Right lobe of liver (tissue), 6 donors: ENCODE measurements at regions not wholly inside any gene's neighbourhood (a gene's known extent, or its start where the extent isn't known, plus 50 kb on each side); places are given as distances from the start of the nearest gene placed in this dataset.

Experiments
- ATAC-seq, 4 donors: fragments of 200-7000 bp; cut with Tn5 transposase; one replicate each; pipeline ENCODE4 v1.9.1; 2020; ENCODE audit warnings: mild to moderate bottlenecking in 4 of 4, moderate library complexity in 4 of 4
- DNase-seq, 3 donors: peaks; one replicate each; pipeline ENCODE4 v3.0.0-alpha.2; 2020
- H3K27ac ChIP-seq, 3 donors: fragments of 200-600 bp; one replicate each; pipeline ENCODE4 v1.8.0; 2022
- H3K27me3 ChIP-seq, 2 donors: fragments of 200-600 bp; one replicate each; pipeline ENCODE4 v1.8.0; 2022
- H3K36me3 ChIP-seq, 4 donors: fragments of 200-600 bp; sonication (generic) in 1 of 4; one replicate each; pipeline versions ENCODE4 v1.5.1 to v1.8.0; 2017 to 2022; ENCODE audit warnings: control low read depth in 1 of 4
- H3K4me1 ChIP-seq, 4 donors: fragments of 200-600 bp; sonication (generic) in 1 of 4; one replicate each; pipeline versions ENCODE4 v1.5.1 to v1.8.0; 2017 to 2022; ENCODE audit warnings: control low read depth in 1 of 4
- H3K4me3 ChIP-seq, 3 donors: fragments of 200-600 bp; one replicate each; pipeline ENCODE4 v1.8.0; 2022
- H3K9me3 ChIP-seq, 4 donors: fragments of 200-600 bp; sonication (generic) in 1 of 4; one replicate each; pipeline versions ENCODE4 v1.5.1 to v1.8.0; 2017 to 2022; ENCODE audit warnings: control low read depth in 1 of 4
- POLR2A ChIP-seq: fragments of 450-650 bp; IDR thresholded peaks from one replicate; pipeline ENCODE4 v1.6.1; 2017; ENCODE audit warnings: antibody characterized with exemption, mild to moderate bottlenecking
- WGBS: methylation state at CpG from one replicate; pipeline ENCODE4 v1.1.6; 2018; ENCODE audit warnings: low coverage, low lambda C conversion rate; ENCODE audit not compliant: insufficient coverage; ENCODE audit errors: missing lambda C conversion rate; 5-methylcytosine and 5-hydroxymethylcytosine counted together
- intact Hi-C, 2 donors: fragments of 100-400 bp; cut with DNase I; formaldehyde crosslinking; loops; one replicate each; pipeline versions ENCODE4 v1.11.2 to v1.14.1; 2022
- TF ChIP-seq, protein P1 (sequence below), 4 donors: fragments of 200-600 bp in 3 of 4; fragments of 450-650 bp in 1 of 4; IDR thresholded peaks; one replicate each; pipeline versions ENCODE4 v1.5.1 to v1.8.0; 2016 to 2022; ENCODE audit warnings: antibody characterized with exemption in 4 of 4, mild to moderate bottlenecking in 2 of 4
- donor health status: DM: no; HTN: yes; CAD: no.
- donor health status: DM: no; HTN: no; CAD: no.
- donor health status: DM: no; HTN: no; CAD: no.
- donor health status: DM: no; HTN: yes; CAD: no.
- donor health status: DM: no; HTN: yes; CAD: no.

DNA sequence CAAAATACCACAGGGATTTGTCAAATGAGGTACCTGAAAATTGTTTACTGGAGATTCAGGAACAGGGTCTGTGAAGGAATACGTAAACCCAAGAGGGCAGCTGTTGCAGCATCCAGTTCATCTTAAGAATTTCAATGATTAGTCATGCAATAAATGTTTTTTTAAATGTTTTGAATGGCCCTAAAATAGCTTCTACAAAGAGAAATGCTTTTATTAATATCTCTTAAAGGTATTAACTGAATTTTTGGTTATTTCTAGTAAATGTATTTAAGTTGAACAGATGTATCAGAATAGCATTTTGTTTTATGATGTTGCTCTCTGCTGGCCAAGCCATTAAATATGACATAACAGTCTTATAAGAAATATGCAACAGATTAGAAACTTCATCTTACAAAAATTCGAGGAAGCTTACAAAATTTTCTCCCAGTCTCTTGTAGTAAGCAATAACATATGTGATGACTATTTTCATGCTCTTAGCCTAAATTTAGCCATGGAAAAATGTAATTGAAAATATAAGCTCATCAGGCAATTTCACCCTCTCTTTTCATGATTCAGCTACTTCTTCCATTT lies 863.9 kb downstream of the SUCLG1 start:
- H3K9me3 ChIP-seq: no peaks in the 10 kb centered on the region
- H3K4me1 ChIP-seq: no peaks in the 10 kb centered on the region
- no peaks in the 10 kb centered on the region for H3K27me3 ChIP-seq
- DNase-seq (no peak), ATAC-seq (no peak)
- intact Hi-C loops: no loop called here
- TF ChIP-seq, protein P1, sequence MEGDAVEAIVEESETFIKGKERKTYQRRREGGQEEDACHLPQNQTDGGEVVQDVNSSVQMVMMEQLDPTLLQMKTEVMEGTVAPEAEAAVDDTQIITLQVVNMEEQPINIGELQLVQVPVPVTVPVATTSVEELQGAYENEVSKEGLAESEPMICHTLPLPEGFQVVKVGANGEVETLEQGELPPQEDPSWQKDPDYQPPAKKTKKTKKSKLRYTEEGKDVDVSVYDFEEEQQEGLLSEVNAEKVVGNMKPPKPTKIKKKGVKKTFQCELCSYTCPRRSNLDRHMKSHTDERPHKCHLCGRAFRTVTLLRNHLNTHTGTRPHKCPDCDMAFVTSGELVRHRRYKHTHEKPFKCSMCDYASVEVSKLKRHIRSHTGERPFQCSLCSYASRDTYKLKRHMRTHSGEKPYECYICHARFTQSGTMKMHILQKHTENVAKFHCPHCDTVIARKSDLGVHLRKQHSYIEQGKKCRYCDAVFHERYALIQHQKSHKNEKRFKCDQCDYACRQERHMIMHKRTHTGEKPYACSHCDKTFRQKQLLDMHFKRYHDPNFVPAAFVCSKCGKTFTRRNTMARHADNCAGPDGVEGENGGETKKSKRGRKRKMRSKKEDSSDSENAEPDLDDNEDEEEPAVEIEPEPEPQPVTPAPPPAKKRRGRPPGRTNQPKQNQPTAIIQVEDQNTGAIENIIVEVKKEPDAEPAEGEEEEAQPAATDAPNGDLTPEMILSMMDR (IDR thresholded peaks at IDR 0.05): peak in 1 of 4 donors; percentile 23
- TF ChIP-seq POLR2A: no peak
- H3K36me3 ChIP-seq: no peaks in the 10 kb centered on the region
- WGBS: 61% methylated on average over 2 of the region's 2 CpGs
- no peak overlapping the region for H3K27ac ChIP-seq
- H3K4me3 ChIP-seq: no peak overlapping the region

DNA sequence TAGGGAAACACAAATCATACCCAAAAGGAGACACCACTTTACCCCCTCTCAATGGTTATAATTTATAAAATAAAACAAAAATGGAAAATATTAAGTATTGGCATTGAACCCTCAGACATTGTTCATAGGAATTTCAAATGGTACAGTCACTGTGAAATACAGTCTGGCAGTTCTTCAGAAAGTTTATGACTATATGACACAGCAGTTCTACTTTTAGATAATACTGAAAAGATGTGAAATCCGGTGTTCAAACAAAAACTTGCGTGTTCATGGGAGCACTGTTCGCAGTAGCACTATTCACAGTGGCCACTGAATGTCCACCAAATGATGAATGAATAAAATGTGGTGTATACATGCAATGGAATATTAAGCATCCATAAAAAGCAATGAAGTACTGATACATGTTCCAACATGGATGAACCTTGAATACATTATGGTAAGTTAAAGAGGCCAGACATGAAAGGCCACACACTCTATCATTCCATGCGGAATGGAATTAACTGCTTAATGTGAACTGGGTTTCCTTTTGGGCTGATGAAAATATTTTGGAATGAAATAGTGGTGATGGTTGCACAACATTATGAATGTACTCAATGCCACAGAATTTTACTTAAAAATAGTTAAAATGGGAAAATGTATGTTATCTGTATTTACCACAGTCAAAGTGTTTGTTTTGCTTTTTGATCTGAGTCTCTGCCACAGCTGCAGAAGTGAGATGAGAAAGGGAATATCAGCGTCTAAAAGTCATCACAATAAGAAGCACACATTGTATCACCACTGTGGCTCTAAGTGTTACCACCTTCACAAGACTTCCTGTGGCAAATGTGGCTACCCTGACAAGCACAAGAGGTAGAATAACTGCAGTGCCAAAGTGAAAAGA lies 864.6 kb downstream of the SUCLG1 start:
- 71% methylated on average over 5 of the region's 5 CpGs for WGBS
- Histone ChIP-seq H3K4me3 (no peak overlapping the region), H3K36me3 (no peaks in the 10 kb centered on the region), H3K27me3 (no peaks in the 10 kb centered on the region), H3K27ac (no peak overlapping the region), H3K4me1 (no peaks in the 10 kb centered on the region), H3K9me3 (no peaks in the 10 kb centered on the region)
- intact Hi-C loops: no loop called here
- ATAC-seq: no peak
- no peak for TF ChIP-seq POLR2A
- TF ChIP-seq, protein P1 (IDR thresholded peaks at IDR 0.05): no peak
- no peak for DNase-seq

DNA sequence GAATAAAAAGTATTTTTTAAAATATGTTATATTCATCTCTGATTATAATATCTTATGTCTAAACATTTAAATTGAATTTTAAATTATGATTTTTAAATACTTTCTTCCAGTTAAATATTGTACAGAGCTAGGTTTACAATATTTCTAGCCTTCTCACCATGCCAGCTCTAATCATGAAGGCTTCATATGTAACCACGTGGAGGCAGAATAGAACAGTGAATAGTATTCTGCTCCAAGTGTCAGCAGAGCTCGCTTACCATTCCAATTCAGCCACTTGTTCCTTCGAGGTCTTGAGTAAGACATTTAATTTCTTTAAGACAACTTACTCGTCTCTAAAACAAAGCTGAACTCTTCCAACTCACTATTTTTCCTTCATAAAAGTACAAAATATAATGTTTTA lies 871.8 kb downstream of the SUCLG1 start:
- ATAC-seq (no peak), DNase-seq (no peak)
- no peak overlapping the region for H3K4me3 ChIP-seq
- TF ChIP-seq, protein P1 (IDR thresholded peaks at IDR 0.05): no peak
- TF ChIP-seq POLR2A: no peak
- intact Hi-C loops: no loop called here
- no peak overlapping the region for H3K27ac ChIP-seq
- H3K27me3 ChIP-seq: no peaks in the 10 kb centered on the region
- 81% methylated on average over 4 of the region's 4 CpGs for WGBS
- H3K4me1 ChIP-seq: no peaks in the 10 kb centered on the region
- no peaks in the 10 kb centered on the region for H3K36me3 ChIP-seq
- no peaks in the 10 kb centered on the region for H3K9me3 ChIP-seq

DNA sequence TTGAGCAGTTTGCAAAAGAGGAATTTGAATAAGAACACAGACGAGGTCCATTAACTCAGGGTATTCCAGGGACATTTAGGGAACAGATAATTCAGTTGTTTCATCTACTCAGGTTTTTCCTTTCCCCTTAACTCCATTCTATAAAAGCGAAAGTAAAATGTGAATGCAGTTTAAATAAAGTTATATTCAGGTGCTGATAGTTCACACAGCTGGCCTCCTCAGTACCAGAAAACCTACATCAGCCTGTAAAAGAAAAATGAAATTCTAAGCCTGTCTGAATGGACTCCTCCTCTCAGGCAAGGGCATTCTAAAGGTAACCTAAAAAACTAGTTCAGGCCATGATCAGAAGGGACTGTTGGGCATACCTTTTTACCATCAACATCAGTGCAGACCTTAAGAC lies 873.8 kb downstream of the SUCLG1 start:
- Histone ChIP-seq H3K4me3 (no peak overlapping the region), H3K27me3 (no peaks in the 10 kb centered on the region), H3K27ac (no peak overlapping the region), H3K36me3 (no peaks in the 10 kb centered on the region), H3K9me3 (no peaks in the 10 kb centered on the region), H3K4me1 (no peaks in the 10 kb centered on the region)
- DNase-seq (no peak), ATAC-seq (no peak)
- intact Hi-C loops: no loop called here
- WGBS: 56% methylated on average over 2 of the region's 2 CpGs
- TF ChIP-seq, protein P1 (IDR thresholded peaks at IDR 0.05): no peak
- TF ChIP-seq POLR2A: no peak
